ENCODE measurements at regions not wholly inside any gene's neighbourhood (a gene's known extent, or its start where the extent isn't known, plus 50 kb on each side); places are given as distances from the start of the nearest gene placed in this dataset.

DNA sequence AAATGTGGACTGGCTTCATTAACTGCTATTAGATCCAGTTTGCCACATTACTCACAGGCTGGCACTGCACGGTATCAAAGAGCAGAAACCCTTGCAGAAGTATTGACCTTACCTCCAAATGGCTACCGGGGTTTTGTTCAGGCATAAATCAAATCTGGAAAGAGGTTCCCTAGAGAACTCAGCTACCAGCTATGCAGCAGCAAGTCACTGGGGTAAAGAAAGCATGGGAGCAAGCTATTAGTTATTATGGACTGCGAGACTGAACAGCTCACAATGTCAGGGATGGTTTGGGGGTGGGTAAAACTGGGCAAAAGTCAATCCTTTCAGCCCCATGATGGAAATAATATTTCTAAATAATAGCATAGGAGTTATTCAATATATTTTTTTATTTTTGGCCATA lies 128.1 kb downstream of the FANCF start:
- DNase-seq (ENCODE audit: low read depth in 2 of 3, low spot score in 2 of 3): no peak

DNA sequence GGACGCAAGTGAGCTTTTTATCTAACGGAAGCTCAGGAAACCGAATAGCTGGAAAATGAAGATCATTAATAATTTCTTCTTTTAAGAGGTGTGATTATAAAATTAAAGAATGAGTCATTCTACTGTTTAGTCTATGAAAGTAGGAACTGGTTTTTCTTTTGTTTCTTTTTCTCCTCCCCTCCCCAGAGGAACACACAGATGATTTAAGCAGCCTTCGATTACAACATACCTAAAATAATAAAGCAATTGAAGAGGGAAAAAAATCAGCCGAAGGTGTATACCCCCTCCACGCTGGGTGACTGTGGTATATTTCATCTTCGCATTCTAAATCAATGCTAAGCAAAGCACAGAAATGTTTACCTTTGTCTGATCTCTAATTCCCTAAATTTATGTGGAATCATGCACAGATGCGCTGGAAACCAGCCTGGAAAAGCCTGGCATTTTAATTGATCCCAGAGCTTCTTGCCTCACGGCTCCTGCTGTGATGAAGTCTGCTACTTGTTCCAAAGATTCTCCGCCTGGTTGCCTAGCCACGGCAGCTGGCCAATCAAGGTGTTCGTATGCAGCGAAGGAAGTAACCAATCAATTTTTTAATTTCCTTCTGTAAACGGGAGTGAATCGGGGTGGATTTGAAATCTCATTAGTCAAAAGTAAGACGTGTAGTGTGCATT lies 133.9 kb downstream of the FANCF start:
- DNase-seq (ENCODE audit: low read depth in 2 of 3, low spot score in 2 of 3): no peak

DNA sequence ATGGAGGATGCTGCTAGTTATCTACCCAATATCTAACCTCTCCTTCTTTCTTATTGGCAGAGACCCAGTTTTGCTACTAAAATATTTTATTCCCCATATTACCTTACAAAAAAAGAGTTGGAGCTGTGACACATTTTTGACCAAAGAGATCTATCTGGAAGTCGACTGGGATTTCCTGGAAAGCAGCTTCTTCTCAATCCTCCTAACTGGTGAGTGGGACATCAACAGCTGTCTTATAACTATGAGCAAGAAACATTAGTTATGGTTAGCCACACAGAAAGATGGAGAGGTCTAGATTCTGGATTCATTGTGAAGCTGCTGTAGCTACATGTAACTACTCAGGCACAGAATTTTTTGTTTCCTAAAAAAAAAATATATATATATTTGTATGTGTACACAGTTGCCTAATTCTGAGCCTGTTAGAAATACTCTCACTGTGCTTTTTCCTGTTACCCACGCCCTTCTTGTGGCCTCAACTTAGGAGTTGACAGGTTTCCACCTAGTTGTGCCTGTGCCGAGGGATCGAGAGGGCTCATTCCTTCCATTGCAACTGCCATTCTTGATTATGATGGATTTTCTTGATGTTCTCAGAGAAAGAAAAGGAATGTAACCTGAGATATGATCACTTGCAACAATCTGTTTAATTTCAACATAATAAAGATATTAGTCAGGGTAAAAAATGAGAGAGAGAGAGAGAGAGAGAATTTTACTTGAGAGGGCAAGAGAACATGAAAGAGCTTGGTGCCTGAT lies 142.0 kb downstream of the SLC17A6 start:
- DNase-seq (ENCODE audit: low read depth in 2 of 3, low spot score in 2 of 3): no peak

DNA sequence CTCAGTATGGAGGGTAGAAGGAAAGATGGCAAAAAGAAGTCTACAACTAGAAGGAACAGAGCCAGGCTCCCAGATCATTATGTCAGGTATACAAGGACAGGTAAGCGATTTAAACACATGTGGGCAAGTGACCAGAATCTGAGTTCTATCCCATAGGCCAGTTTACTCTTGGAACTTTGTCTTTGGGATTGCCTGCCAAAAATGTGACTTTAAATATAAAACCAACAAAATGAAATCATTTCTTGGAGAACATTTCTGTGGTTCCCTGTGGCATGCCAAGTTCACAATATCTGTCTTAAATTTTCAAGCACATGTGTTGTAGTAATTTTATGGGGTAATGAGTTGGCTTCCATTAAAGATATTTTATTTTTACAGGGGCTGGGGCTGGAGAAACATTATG lies 141.0 kb downstream of the SLC17A6 start:
- DNase-seq (ENCODE audit: low read depth in 2 of 3, low spot score in 2 of 3): no peak

DNA sequence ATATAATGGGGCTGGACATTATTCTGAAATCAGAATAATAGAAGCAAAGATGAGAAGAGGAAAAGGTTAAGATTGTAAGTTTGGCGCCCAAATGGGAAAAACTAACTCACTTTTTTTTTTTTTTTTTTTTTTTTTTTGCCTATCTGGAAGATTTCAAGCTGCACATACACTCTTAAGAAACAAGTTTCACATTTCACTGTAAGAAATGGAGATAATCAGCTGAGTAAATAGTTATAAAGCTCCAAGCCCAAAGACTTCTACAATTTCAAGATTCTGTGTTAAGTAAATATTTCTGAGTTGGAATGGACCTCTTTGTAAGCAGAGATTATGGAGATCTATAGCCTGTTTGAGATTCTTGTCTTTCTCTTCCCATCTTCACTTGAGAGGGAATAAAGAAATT lies 140.0 kb downstream of the SLC17A6 start:
- no peak for DNase-seq (ENCODE audit: low read depth in 2 of 3, low spot score in 2 of 3)

DNA sequence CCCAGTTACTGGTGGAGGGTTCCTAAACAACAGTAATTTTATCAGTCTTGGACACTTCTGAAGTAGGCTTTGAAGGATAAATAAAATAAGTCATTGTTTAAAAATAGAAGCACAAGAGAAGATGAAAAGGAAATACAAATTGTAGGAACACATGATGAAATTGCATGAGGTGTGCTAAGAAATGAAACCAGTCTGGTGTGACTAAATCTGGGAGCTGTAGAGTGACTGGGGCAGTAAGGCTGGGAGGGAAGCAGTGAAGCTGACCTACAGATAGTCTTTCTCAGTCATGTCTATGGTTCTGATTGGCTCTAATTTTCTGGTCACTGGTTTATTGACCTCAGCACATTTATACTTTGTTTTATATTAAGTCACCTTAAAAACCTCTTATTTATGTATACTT lies 139.1 kb downstream of the SLC17A6 start:
- DNase-seq (ENCODE audit: low read depth in 2 of 3, low spot score in 2 of 3): no peak

DNA sequence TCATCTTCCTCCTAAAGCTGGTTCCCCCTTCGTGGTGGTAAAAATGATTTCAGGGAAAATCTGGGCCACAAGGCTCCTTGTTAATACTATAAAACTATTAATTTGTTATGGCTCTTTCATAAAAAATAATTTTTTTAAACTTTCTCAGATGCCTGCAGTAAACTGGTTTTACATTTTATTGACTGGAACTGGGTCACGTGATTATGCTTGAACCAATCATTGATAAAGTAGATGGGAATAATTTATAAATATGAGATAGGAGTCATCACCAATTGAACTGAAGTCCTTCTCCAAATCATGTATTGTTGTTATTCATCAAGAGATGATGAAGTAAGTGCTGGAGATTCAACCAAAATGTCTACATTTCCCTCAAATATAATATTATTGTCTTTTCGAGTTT lies 138.4 kb downstream of the SLC17A6 start:
- DNase-seq (ENCODE audit: low read depth in 2 of 3, low spot score in 2 of 3): no peak

DNA sequence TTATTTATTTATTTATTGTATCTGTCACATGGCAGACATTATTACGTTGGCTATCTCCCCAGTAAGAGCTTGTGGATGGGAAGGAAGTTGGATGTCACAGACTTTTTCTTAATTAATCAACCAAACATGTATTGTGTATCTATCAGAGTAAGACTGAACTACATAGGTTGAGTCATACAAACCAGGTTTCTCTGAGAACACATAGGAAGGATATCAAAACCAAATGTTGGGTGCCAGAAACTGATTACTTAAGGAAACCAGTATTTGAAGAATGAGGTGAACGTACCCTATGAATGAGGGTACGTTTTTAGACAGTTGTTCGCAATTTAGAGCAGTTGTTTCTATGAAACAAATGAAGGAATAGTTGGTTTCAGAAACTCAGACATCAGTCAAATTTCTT lies 136.4 kb downstream of the SLC17A6 start:
- DNase-seq (ENCODE audit: low read depth in 2 of 3, low spot score in 2 of 3): no peak

DNA sequence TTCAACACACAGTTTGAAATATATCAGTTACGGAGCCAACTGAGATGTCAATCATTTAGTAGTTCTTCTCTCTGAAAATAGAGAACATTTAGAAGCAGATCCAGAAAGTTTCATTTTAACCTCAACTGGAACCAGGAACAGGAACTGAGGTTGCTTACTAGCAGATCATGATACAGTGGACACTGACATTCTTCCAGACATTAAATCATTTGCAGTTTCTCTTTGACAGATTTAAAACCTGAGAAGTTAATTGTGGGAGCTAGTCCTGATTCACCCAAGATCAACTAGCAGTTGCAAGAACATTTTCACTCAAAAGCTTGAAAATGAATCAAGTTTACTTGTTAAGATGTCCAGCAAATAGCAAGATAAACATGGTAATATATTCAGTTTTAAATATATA lies 135.4 kb downstream of the SLC17A6 start:
- DNase-seq (ENCODE audit: low read depth in 2 of 3, low spot score in 2 of 3): no peak

DNA sequence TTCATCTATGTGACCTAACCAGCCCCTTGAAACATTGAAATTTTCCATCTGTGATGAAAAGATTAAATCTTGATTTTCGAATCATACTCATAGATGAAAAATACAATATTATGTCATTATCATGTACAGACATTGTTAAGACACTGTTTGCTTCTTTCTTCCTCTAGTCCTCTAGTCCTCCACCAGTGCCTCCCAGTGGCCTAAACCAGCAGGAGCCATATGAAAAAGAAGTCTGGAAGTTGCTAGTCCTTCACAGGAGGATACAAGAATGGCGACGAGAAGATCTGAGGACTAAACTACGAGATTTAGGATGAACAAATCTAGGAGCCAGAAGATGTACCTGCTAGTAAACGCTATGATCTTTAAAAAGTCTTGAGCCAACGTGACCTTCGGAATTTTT lies 134.1 kb downstream of the SLC17A6 start:
- DNase-seq (ENCODE audit: low read depth in 2 of 3, low spot score in 2 of 3): no peak

DNA sequence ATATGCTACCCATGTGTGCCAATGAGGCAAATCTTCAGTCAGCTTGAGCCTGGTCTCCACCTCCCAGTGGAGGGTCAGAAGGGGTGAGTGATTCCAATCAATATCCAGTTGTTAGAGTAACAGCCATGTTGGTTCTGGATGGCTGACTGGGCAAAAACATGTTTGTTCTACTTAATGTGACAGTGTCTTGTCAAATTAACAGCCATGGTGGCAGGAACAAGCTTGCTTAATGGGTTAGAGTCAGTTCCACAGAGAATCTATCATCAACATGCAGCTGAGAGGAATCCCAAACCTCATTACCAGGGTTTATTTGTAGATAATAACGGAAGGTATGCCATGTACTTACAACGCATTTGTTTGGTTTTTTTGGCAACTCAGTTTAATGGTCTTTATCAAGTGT lies 133.2 kb downstream of the SLC17A6 start:
- no peak for DNase-seq (ENCODE audit: low read depth in 2 of 3, low spot score in 2 of 3)

DNA sequence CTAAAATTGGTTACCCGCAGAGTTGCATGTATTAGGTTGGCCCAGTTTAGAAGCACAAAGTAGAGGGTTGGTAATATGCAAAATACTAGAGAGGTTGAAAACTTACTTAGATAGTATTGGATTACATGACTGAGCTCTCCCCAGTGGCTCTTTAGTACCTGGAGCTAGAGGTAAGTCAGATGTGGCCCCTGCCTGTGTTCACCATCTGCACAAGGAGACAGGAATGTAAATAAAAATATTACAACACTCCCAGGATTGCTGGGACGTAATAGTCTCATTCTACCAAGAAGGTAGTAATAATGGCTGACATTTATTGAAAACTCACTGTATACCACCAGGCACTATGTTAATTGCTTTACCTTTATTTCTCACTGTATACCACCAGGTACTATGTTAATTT lies 129.6 kb downstream of the SLC17A6 start:
- no peak for DNase-seq (ENCODE audit: low read depth in 2 of 3, low spot score in 2 of 3)

DNA sequence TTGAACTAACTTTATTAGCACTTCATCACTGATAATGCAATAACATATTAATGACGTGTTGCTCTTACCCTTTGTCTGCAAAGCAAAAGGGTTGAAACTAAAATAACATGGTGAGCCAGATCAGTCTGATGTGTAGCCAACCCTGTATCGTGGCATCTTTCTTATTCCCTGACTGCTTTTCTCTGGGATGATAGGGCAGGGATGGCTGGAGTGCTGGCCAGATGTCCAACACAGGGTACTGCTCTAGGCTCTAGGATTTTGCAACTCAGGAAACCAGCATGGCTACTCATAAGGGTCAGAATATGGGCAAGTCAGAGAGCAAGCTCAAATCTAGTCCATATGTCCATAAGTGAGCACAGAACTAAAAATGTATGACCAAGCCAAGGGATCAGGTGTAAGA lies 129.1 kb downstream of the SLC17A6 start:
- no peak for DNase-seq (ENCODE audit: low read depth in 2 of 3, low spot score in 2 of 3)

DNA sequence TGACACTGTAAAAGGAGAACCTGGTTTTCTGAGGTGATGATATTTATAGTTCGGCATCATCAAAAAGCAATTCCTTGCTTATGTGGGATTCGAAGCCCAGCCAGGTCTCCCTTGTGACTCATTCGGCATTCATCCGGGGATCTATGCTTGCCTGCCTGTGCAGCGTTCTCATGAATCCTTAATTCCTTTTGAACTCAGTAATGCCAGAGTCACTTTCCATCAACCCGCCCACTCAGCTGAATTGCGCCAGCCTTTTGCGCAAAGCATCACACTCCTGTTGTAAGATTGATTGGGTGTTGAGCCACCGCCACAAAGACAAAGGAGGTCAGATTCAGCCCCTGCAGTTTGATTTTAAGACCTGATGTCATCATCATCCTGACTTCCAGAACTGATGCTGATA lies 128.6 kb downstream of the SLC17A6 start:
- no peak for DNase-seq (ENCODE audit: low read depth in 2 of 3, low spot score in 2 of 3)

DNA sequence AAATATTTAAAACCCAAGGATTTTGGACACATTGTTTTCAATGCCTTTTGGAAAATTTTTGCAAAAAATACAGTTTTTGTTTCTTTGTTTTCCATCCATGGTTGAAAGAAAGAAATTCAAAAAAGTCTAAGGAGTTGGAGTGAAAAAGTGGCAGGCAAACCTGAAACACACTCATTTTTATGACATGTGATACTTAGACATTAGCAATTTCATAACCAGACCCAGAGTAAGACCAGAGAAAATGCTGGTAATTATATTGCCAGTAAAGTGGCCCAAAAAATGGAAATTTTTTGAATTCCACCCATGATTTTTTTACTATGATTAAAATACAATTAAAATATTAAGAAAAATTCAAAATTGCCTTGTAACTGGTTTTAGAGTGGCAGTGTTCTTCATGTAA lies 128.2 kb downstream of the SLC17A6 start:
- DNase-seq (ENCODE audit: low read depth in 2 of 3, low spot score in 2 of 3): no peak

DNA sequence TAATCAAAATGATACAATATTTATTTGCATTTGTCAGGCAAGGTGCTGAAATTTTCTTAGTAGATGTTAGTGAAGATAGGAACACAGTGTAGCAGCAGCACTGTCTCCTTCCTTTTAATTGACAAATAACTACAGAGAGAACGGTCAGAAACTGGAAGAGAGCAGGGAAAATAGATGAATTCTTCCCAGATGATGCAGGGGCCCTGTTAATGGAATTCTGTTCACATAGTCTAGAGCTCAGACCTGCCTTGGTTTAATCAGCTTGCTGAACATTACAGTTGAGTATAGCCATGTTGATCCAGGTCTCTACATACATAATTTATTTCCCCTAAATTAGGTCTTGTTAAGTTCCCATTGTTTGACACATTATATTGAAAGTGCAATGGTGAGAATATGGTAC lies 127.4 kb downstream of the SLC17A6 start:
- DNase-seq (ENCODE audit: low read depth in 2 of 3, low spot score in 2 of 3): no peak

DNA sequence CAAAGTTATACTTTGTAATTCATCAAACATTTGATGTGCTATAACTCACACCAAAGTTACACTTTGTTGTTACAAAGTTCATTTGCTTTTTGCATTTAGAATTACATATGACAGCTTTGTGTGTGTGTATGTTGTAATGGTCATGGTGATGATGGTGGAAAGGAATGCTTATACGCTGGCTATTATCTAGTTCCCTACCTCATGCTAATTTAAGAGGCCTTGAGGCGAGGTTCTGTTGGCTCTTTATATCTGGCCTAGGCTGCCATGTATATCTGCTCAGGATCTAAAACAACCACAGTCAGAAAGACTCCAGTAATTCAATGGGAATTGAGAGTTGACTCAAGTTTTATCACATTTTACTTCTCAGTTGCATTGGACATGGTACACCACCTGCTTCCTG lies 123.4 kb downstream of the SLC17A6 start:
- no peak for DNase-seq (ENCODE audit: low read depth in 2 of 3, low spot score in 2 of 3)

DNA sequence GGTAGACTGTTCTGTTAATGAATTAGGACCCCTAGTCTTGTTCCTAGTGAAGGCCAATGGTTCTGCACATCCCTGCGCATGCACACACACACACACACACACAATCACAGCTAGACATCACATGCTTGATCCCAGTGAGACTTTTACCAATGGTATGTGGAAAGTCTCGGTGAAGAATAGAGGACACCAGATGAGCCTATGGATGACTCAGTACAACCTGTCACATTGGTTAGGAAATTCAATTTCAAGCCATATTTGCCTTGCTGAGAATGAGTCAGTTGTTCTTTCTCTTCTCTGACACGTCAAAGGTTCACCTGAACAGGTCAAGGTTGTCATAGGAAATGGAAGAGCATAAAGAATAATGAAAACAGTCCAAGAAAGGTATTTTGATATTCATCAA lies 122.0 kb downstream of the SLC17A6 start:
- no peak for DNase-seq (ENCODE audit: low read depth in 2 of 3, low spot score in 2 of 3)

DNA sequence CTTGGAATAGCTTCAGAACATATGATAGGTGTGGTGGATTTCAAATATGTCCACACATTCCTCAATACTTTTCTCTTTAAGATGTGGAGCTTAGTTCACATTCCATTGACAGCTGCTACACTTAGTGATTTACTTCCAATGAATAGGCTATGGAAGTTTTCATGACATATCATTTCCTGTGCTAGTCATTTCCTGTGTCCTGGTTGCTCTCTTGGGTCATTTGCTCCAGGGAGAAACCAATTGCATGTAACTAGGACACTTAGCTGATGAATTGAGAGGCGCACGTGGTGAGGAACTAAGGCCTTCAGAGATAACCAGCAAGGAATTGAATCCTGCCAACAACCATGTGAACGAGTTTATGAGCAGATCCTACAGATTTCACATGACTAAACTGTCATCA lies 120.9 kb downstream of the SLC17A6 start:
- no peak for DNase-seq (ENCODE audit: low read depth in 2 of 3, low spot score in 2 of 3)

DNA sequence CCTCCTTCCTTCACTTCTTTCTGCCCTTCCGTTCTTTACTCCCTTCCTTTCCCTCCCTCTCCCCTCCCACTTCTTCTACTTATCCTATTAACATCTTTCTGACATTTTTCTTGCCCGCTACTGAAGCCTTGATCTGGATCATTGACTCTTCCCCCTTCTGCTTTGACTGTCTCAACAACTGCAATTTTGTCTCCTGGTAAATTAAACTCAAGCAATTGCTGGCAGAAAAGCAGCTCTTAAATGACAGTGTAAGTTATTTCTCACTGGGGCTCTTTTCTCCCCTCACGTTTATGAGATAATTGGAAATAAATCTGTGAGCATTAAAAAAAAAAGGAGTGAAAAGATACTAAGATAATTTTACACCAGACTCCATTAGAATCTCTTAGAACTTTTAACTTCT lies 120.0 kb downstream of the SLC17A6 start:
- no peak for DNase-seq (ENCODE audit: low read depth in 2 of 3, low spot score in 2 of 3)

DNA sequence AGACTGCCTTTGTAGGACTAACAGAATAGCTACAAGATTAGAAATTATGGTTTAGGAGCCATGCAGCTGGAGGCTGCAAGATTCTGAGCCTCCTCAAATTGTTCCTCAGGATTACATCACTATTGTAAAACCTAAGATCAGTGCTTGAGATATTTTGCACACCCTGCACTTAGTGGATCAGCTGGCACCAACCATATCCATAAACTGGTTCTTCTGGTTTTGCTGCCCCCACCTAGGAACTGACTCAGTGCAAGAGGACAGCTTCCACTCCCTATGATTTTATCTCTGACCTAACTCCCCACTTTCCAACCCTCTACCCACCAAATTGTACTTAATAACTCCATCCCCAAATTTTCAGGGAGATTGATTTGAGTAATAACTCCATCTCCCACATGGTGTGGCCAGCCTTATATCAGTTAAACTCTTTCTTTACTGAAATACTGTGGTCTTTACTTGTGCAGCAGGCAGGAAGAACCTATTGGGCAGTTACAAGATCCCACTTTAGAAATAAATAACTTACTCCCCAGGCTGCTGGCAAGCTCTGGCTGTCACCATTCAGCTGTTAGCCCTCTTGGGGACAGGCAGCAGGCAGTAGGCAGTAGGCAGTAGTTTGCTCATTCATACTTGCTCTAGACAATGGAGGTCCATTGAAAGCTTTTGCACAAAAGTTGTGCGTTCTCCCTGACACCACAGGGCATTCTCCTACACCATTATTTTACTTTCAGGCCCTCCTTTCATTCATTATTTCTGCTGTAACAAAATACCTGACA lies 119.0 kb downstream of the SLC17A6 start:
- DNase-seq (ENCODE audit: low read depth in 2 of 3, low spot score in 2 of 3): no peak

Data from hematopoietic multipotent progenitor cell (in vitro differentiated cells).